Spinal cord (tissue), 9 donors: ENCODE measurements at regions not wholly inside any gene's neighbourhood (a gene's known extent, or its start where the extent isn't known, plus 50 kb on each side); places are given as distances from the start of the nearest gene placed in this dataset.

Experiments used
- DNase-seq, 6 donors: peaks; one replicate each; pipeline versions ENCODE4 v3.0.0 to v3.0.0-alpha.2; 2013 to 2015; ENCODE audit warnings: low spot score in 6 of 6, low read depth in 4 of 6
- H3K27ac ChIP-seq: one replicate; pipeline ENCODE4 v1.5.1; 2013; ENCODE audit warnings: low read depth, low read length, control low read depth
- H3K27me3 ChIP-seq: one replicate; pipeline ENCODE4 v1.6.1; 2013; ENCODE audit warnings: low read length; ENCODE audit not compliant: control insufficient read depth, insufficient read depth
- H3K36me3 ChIP-seq: one replicate; pipeline ENCODE4 v1.6.1; 2013; ENCODE audit warnings: low read length; ENCODE audit not compliant: control insufficient read depth, insufficient read depth
- H3K4me1 ChIP-seq: one replicate; pipeline ENCODE4 v1.6.1; 2013; ENCODE audit warnings: low read length; ENCODE audit not compliant: control insufficient read depth, insufficient read depth
- H3K4me3 ChIP-seq: one replicate; pipeline ENCODE4 v1.5.1; 2013; ENCODE audit warnings: low read depth, low read length, control low read depth
- H3K9me3 ChIP-seq: one replicate; pipeline ENCODE4 v1.6.1; 2013; ENCODE audit warnings: low read length; ENCODE audit not compliant: control insufficient read depth, insufficient read depth
- WGBS: methylation state at CpG from one replicate; pipeline ENCODE4 v1.1.5; 2013; ENCODE audit warnings: missing lambda C conversion rate; ENCODE audit not compliant: insufficient coverage; 5-methylcytosine and 5-hydroxymethylcytosine counted together
- donor health status: healthy.

GRCh38 chr4:126859314-126859713, 773.4 kb upstream of the INTU start:
- Histone ChIP-seq H3K27me3 (no peaks in the 10 kb centered on the region), H3K27ac (no peak overlapping the region), H3K9me3 (no peaks in the 10 kb centered on the region), H3K4me3 (no peak overlapping the region), H3K4me1 (no peaks in the 10 kb centered on the region), H3K36me3 (no peaks in the 10 kb centered on the region)
- WGBS = 71% methylated on average over 1 of the region's 2 CpGs
- no peak for DNase-seq

GRCh38 chr4:126859872-126860271, 772.9 kb upstream of the INTU start:
- 100% methylated on average over 1 of the region's 2 CpGs for WGBS
- DNase-seq = no peak
- Histone ChIP-seq H3K4me3 (no peak overlapping the region), H3K36me3 (no peaks in the 10 kb centered on the region), H3K4me1 (no peaks in the 10 kb centered on the region), H3K27me3 (no peaks in the 10 kb centered on the region), H3K27ac (no peak overlapping the region), H3K9me3 (no peaks in the 10 kb centered on the region)

- no peaks in the 10 kb centered on the region for H3K36me3 ChIP-seq
- H3K9me3 ChIP-seq = no peaks in the 10 kb centered on the region
- WGBS = 100% methylated on average over 1 of the region's 1 CpG
- H3K4me3 ChIP-seq = no peak overlapping the region
- no peak for DNase-seq
- no peaks in the 10 kb centered on the region for H3K27me3 ChIP-seq
- no peak overlapping the region for H3K27ac ChIP-seq
- H3K4me1 ChIP-seq = no peaks in the 10 kb centered on the region
Measured at GRCh38 chr4:126860308-126860707, 772.4 kb upstream of the INTU start.

GRCh38 chr4:126869967-126870366, 762.8 kb upstream of the INTU start:
- WGBS = 86% methylated on average over 1 of the region's 2 CpGs

GRCh38 chr4:126871810-126872209, 760.9 kb upstream of the INTU start:
- Histone ChIP-seq H3K9me3 (peaks cover 8% of the 10 kb centered on the region), H3K27ac (no peak overlapping the region), H3K36me3 (no peaks in the 10 kb centered on the region), H3K4me1 (no peaks in the 10 kb centered on the region), H3K27me3 (no peaks in the 10 kb centered on the region), H3K4me3 (no peak overlapping the region)
- DNase-seq = no peak

More at GRCh38 chr4:126869967-126870366, 762.8 kb upstream of the INTU start:
- Histone ChIP-seq H3K27ac (no peak overlapping the region), H3K9me3 (peaks cover 8% of the 10 kb centered on the region), H3K4me1 (no peaks in the 10 kb centered on the region), H3K36me3 (no peaks in the 10 kb centered on the region), H3K27me3 (no peaks in the 10 kb centered on the region), H3K4me3 (no peak overlapping the region)
- no peak for DNase-seq

- peaks cover 8% of the 10 kb centered on the region for H3K9me3 ChIP-seq
- H3K4me1 ChIP-seq = no peaks in the 10 kb centered on the region
- no peak overlapping the region for H3K27ac ChIP-seq
- WGBS = 89% methylated on average over 19 of the region's 19 CpGs
- H3K4me3 ChIP-seq = no peak overlapping the region
- no peaks in the 10 kb centered on the region for H3K27me3 ChIP-seq
- no peaks in the 10 kb centered on the region for H3K36me3 ChIP-seq
- DNase-seq = no peak
Measured at GRCh38 chr4:126874533-126874932, 758.2 kb upstream of the INTU start.

GRCh38 chr4:126888968-126889367, 743.8 kb upstream of the INTU start:
- no peaks in the 10 kb centered on the region for H3K36me3 ChIP-seq
- no peaks in the 10 kb centered on the region for H3K4me1 ChIP-seq
- H3K27ac ChIP-seq = no peak overlapping the region
- no peaks in the 10 kb centered on the region for H3K27me3 ChIP-seq
- H3K9me3 ChIP-seq = no peaks in the 10 kb centered on the region
- no peak for DNase-seq
- H3K4me3 ChIP-seq = no peak overlapping the region

- Histone ChIP-seq H3K4me1 (no peaks in the 10 kb centered on the region), H3K27ac (no peak overlapping the region)
Measured at GRCh38 chr4:126890383-126890782, 742.4 kb upstream of the INTU start.

GRCh38 chr4:126890994-126891393, 741.8 kb upstream of the INTU start:
- Histone ChIP-seq H3K27ac (no peak overlapping the region), H3K9me3 (no peaks in the 10 kb centered on the region), H3K4me3 (no peak overlapping the region), H3K4me1 (no peaks in the 10 kb centered on the region), H3K36me3 (no peaks in the 10 kb centered on the region), H3K27me3 (no peaks in the 10 kb centered on the region)
- DNase-seq = no peak
- 85% methylated on average over 3 of the region's 3 CpGs for WGBS

More at GRCh38 chr4:126890383-126890782, 742.4 kb upstream of the INTU start:
- H3K36me3 ChIP-seq = no peaks in the 10 kb centered on the region
- H3K4me3 ChIP-seq = no peak overlapping the region
- H3K9me3 ChIP-seq = no peaks in the 10 kb centered on the region
- no peak for DNase-seq
- no peaks in the 10 kb centered on the region for H3K27me3 ChIP-seq

- Histone ChIP-seq H3K27me3 (no peaks in the 10 kb centered on the region), H3K4me3 (no peak overlapping the region), H3K4me1 (no peaks in the 10 kb centered on the region), H3K9me3 (peaks cover 7% of the 10 kb centered on the region), H3K36me3 (no peaks in the 10 kb centered on the region), H3K27ac (no peak overlapping the region)
- DNase-seq = no peak
- no CpG with 5 or more reads among the region's 1 CpG for WGBS
Measured at GRCh38 chr4:126894963-126895362, 737.8 kb upstream of the INTU start.
